HTR-8/SVneo (cell line): ENCODE measurements at regions not wholly inside any gene's neighbourhood (a gene's known extent, or its start where the extent isn't known, plus 50 kb on each side); places are given as distances from the start of the nearest gene placed in this dataset.
A peak's percentile ranks its signal among the peaks of the same experiment; 100 is the strongest.

Source experiments
- DNase-seq: peaks from one replicate; pipeline ENCODE4 v3.0.0; 2011; ENCODE audit warnings: low spot score, mixed read lengths; ENCODE audit not compliant: insufficient read length
- FAIRE-seq: peaks from 2 replicates; lab custom pipeline; 2011; peaks lifted over from hg19 to GRCh38; lab: Jason Lieb, UNC

- DNase-seq, result no peak
- no peak for FAIRE-seq
Measured at GRCh38 chr6:147888374-147888773, 379.9 kb downstream of the SAMD5 start.

- peak; percentile 4 for FAIRE-seq
- no peak for DNase-seq
Measured at GRCh38 chr6:147891671-147892070, 383.2 kb downstream of the SAMD5 start.

GRCh38 chr6:147892476-147892875 is 384.0 kb downstream of the SAMD5 start:
- FAIRE-seq (no peak), DNase-seq (no peak)

- FAIRE-seq, result no peak
- DNase-seq, result no peak
Measured at GRCh38 chr6:147895272-147895671, 386.8 kb downstream of the SAMD5 start.

GRCh38 chr6:147900247-147900830 is 391.8 kb downstream of the SAMD5 start:
- DNase-seq (no peak), FAIRE-seq (no peak)

GRCh38 chr6:147903321-147903720 is 394.8 kb downstream of the SAMD5 start:
- no peak for DNase-seq
- FAIRE-seq, result peak; percentile 40

- no peak for FAIRE-seq
- no peak for DNase-seq
Measured at GRCh38 chr6:147903931-147904330, 395.4 kb downstream of the SAMD5 start.

GRCh38 chr6:147904416-147904815 is 395.9 kb downstream of the SAMD5 start:
- peak; percentile 73 for FAIRE-seq

GRCh38 chr6:147905711-147906110 is 397.2 kb downstream of the SAMD5 start:
- DNase-seq (no peak), FAIRE-seq (no peak)

More at GRCh38 chr6:147904416-147904815, 395.9 kb downstream of the SAMD5 start:
- DNase-seq, result no peak

GRCh38 chr6:147906361-147906760 is 397.9 kb downstream of the SAMD5 start:
- peak; percentile 23 for FAIRE-seq
- DNase-seq, result peak; percentile 33

- FAIRE-seq (peak; percentile 23), DNase-seq (no peak)
Measured at GRCh38 chr6:147909640-147910039, 401.1 kb downstream of the SAMD5 start.

GRCh38 chr6:147910281-147910680 is 401.8 kb downstream of the SAMD5 start:
- no peak for DNase-seq
- no peak for FAIRE-seq

- DNase-seq, result no peak
- FAIRE-seq, result no peak
Measured at GRCh38 chr6:147911057-147911456, 402.6 kb downstream of the SAMD5 start.

- DNase-seq (no peak), FAIRE-seq (no peak)
Measured at GRCh38 chr6:147911686-147912085, 403.2 kb downstream of the SAMD5 start.

- DNase-seq, result no peak
- no peak for FAIRE-seq
Measured at GRCh38 chr6:147922799-147923198, 414.3 kb downstream of the SAMD5 start.

GRCh38 chr6:147924598-147924997 is 416.1 kb downstream of the SAMD5 start:
- DNase-seq (no peak), FAIRE-seq (no peak)

- DNase-seq, result no peak
- no peak for FAIRE-seq
Measured at GRCh38 chr6:147925826-147926225, 416.8 kb upstream of the SASH1 start.

- DNase-seq (no peak), FAIRE-seq (peak; percentile 90)
Measured at GRCh38 chr6:147930745-147931144, 411.9 kb upstream of the SASH1 start.

GRCh38 chr6:147933224-147933623 is 409.4 kb upstream of the SASH1 start:
- DNase-seq (no peak), FAIRE-seq (no peak)

- no peak for FAIRE-seq
- no peak for DNase-seq
Measured at GRCh38 chr6:147935656-147936055, 407.0 kb upstream of the SASH1 start.

GRCh38 chr6:147936703-147937470 is 405.8 kb upstream of the SASH1 start:
- FAIRE-seq (peak; percentile 81), DNase-seq (no peak)

- DNase-seq, result no peak
Measured at GRCh38 chr6:147941143-147941542, 401.5 kb upstream of the SASH1 start.

More at GRCh38 chr6:147941143-147941542, 401.5 kb upstream of the SASH1 start:
- FAIRE-seq, result no peak
